GM23338 (cell line): ENCODE measurements at regions not wholly inside any gene's neighbourhood (a gene's known extent, or its start where the extent isn't known, plus 50 kb on each side); places are given as distances from the start of the nearest gene placed in this dataset.

Experiments used
- ATAC-seq: fragments of 200-7000 bp; cut with Tn5 transposase; 3 replicates; pipeline ENCODE4 v1.9.1; 2020
- DNase-seq: peaks from one replicate; pipeline ENCODE4 v3.0.0-alpha.2; 2015; ENCODE audit warnings: low spot score
- H2AFZ ChIP-seq: fragments of 200-600 bp; sonication (generic); 2 replicates; pipeline ENCODE4 v1.8.0; 2016; ENCODE audit warnings: antibody characterized with exemption, mild to moderate bottlenecking, moderate library complexity
- H3F3A ChIP-seq: fragments of 200-600 bp; sonication (generic); replicated peaks from 2 replicates; pipeline ENCODE4 v1.8.0; 2017; ENCODE audit warnings: antibody characterized with exemption, mixed run types, low read depth
- H3K27ac ChIP-seq: fragments of 200-600 bp; sonication (generic); 2 replicates; pipeline ENCODE4 v1.6.1; 2016; ENCODE audit warnings: low read depth
- H3K27me3 ChIP-seq: fragments of 200-600 bp; sonication (generic); 2 replicates; pipeline ENCODE4 v1.8.0; 2016; ENCODE audit warnings: mild to moderate bottlenecking, mixed run types, moderate library complexity; ENCODE audit not compliant: insufficient read depth
- H3K36me3 ChIP-seq: fragments of 200-600 bp; sonication (generic); 2 replicates; pipeline ENCODE4 v1.8.0; 2016; ENCODE audit warnings: mild to moderate bottlenecking; ENCODE audit not compliant: insufficient read depth
- H3K4me1 ChIP-seq: fragments of 200-600 bp; sonication (generic); 2 replicates; pipeline ENCODE4 v1.8.0; 2016; ENCODE audit warnings: mild to moderate bottlenecking, moderate library complexity; ENCODE audit not compliant: insufficient read depth
- H3K4me2 ChIP-seq: fragments of 200-600 bp; sonication (generic); 2 replicates; pipeline ENCODE4 v1.7.1; 2017; ENCODE audit warnings: mixed run types
- H3K4me3 ChIP-seq: fragments of 200-600 bp; sonication (generic); 2 replicates; pipeline ENCODE4 v1.6.1; 2016; ENCODE audit warnings: mixed run types
- H3K79me2 ChIP-seq: fragments of 200-600 bp; sonication (generic); replicated peaks from 2 replicates; pipeline ENCODE4 v1.8.0; 2017; ENCODE audit warnings: mild to moderate bottlenecking; ENCODE audit not compliant: insufficient read depth
- H3K9me2 ChIP-seq: fragments of 200-600 bp; sonication (generic); 2 replicates; pipeline ENCODE4 v1.8.0; 2017; ENCODE audit not compliant: insufficient read depth
- H4K20me1 ChIP-seq: fragments of 200-600 bp; sonication (generic); replicated peaks from 2 replicates; pipeline ENCODE4 v1.8.0; 2017; ENCODE audit warnings: mild to moderate bottlenecking; ENCODE audit not compliant: insufficient read depth
- H3K27ac Mint-ChIP-seq: 2 replicates; pipeline ENCODE4 v1.8.0; 2020; ENCODE audit warnings: inconsistent platforms, mild to moderate bottlenecking, moderate library complexity, mixed read lengths
- H3K27me3 Mint-ChIP-seq: 3 replicates; pipeline ENCODE4 v1.8.0; 2022; ENCODE audit warnings: low read depth, mild to moderate bottlenecking, moderate library complexity, mixed read lengths, inconsistent platforms; ENCODE audit not compliant: insufficient read depth, poor library complexity
- H3K36me3 Mint-ChIP-seq: 3 replicates; pipeline ENCODE4 v1.8.0; 2021; ENCODE audit warnings: low read depth, mild to moderate bottlenecking, inconsistent platforms, moderate library complexity, mixed read lengths
- H3K4me1 Mint-ChIP-seq: 3 replicates; pipeline ENCODE4 v1.8.0; 2020; ENCODE audit warnings: mild to moderate bottlenecking, inconsistent platforms, mixed read lengths
- H3K4me3 Mint-ChIP-seq: 3 replicates; pipeline ENCODE4 v1.8.0; 2021; ENCODE audit warnings: moderate library complexity, mild to moderate bottlenecking, inconsistent platforms, mixed read lengths
- H3K9me3 Mint-ChIP-seq: 3 replicates; pipeline ENCODE4 v1.8.0; 2020; ENCODE audit warnings: moderate library complexity, mild to moderate bottlenecking, inconsistent platforms, mixed read lengths
- CREB1 ChIP-seq: fragments of 250-450 bp; sonication (Bioruptor Pico); IDR thresholded peaks from 2 replicates; pipeline ENCODE4 v1.5.0; 2020; ENCODE audit warnings: low read depth, mild to moderate bottlenecking, moderate library complexity
- EZH2phosphoT487 ChIP-seq: fragments of 200-600 bp; sonication (generic); IDR thresholded peaks from one replicate; pipeline ENCODE4 v1.8.1; 2018; ENCODE audit warnings: antibody characterized with exemption; ENCODE audit not compliant: unreplicated experiment
- JUNB ChIP-seq: IDR thresholded peaks from one replicate; pipeline ENCODE4 v1.6.1; 2016; ENCODE audit warnings: antibody characterized with exemption; ENCODE audit not compliant: unreplicated experiment
- NANOG ChIP-seq: IDR thresholded peaks from 2 replicates; pipeline ENCODE4 v1.6.1; 2016; ENCODE audit warnings: antibody characterized with exemption, borderline replicate concordance
- POLR2AphosphoS5 ChIP-seq: IDR thresholded peaks from 2 replicates; pipeline ENCODE4 v1.6.1; 2016; ENCODE audit warnings: antibody characterized with exemption, low read depth
- STAT1 ChIP-seq: IDR thresholded peaks from one replicate; pipeline ENCODE4 v1.6.1; 2016; ENCODE audit warnings: antibody characterized with exemption; ENCODE audit not compliant: unreplicated experiment
- ZNF114 ChIP-seq: fragments of 250-450 bp; sonication (Bioruptor Pico); IDR thresholded peaks from 2 replicates; pipeline ENCODE4 v1.5.0; 2020; ENCODE audit warnings: mild to moderate bottlenecking, moderate library complexity
- TF ChIP-seq, protein P1 (sequence below), 2 experiments: fragments of 200-600 bp in 1 of 2; sonication (generic) in 1 of 2; conservative IDR thresholded peaks; 2 replicates each; pipeline versions ENCODE4 v1.5.1 to v1.6.1; 2016 to 2017; ENCODE audit warnings: antibody characterized with exemption in 2 of 2, low read depth in 2 of 2, mild to moderate bottlenecking in 2 of 2, moderate library complexity in 1 of 2
- TF ChIP-seq, protein P2 (sequence below): IDR thresholded peaks from 2 replicates; pipeline ENCODE4 v1.6.1; 2016; ENCODE audit warnings: antibody characterized with exemption
- TF ChIP-seq, protein P3 (sequence below): IDR thresholded peaks from one replicate; pipeline ENCODE4 v1.6.1; 2018; ENCODE audit warnings: antibody characterized with exemption; ENCODE audit not compliant: unreplicated experiment
- TF ChIP-seq, protein P4 (sequence below): fragments of 250-450 bp; sonication (Bioruptor Pico); IDR thresholded peaks from 2 replicates; pipeline ENCODE4 v1.5.0; 2020; ENCODE audit warnings: mild to moderate bottlenecking, moderate library complexity

DNA sequence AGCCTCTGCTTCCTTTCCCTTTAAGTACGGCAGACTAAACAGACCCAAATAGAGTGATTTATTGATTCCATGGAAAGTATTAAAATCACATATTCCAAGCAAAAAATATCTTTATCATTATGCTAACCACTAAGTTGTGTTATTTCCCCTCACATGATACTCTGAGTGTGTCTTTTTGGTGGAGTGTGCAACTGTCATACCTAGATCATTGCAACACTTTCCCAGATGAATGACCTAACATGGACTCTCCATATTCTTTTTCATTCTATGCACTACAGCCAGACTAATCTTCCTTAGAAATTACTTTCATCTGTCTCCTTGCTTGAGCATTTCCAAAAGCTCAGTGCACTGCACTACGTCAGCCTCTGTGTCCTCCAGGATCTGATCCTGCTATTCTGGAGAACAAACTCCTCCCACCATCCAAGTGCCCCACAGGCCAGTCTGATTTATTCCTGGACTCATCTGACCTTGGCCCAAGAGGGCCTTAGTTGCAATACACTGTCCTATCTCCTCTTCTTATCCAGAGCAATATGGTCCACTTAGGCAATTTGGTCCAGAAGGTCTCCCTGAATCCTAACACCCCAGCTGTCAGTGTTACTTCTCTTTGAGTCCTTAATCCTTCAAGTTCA is 263.3 kb upstream of the KLF6 start:
- ATAC-seq (no peak), DNase-seq (no peak)
- no peak overlapping the region for H2AFZ ChIP-seq
- no peak overlapping the region for H3K4me3 ChIP-seq
- no peaks in the 10 kb centered on the region for H3K4me1 ChIP-seq
- Mint-ChIP-seq H3K4me1 (no peaks in the 10 kb centered on the region), H3K4me3 (no peak overlapping the region), H3K9me3 (no peaks in the 10 kb centered on the region), H3K36me3 (no peaks in the 10 kb centered on the region), H3K27ac (no peak overlapping the region), H3K27me3 (no peaks in the 10 kb centered on the region)
- H3K27me3 ChIP-seq: no peaks in the 10 kb centered on the region
- no peaks in the 10 kb centered on the region for H3K79me2 ChIP-seq
- H3K4me2 ChIP-seq: no peak overlapping the region
- no peaks in the 10 kb centered on the region for H3K36me3 ChIP-seq
- no peak for TF ChIP-seq STAT1
- TF ChIP-seq POLR2AphosphoS5: no peak
- TF ChIP-seq NANOG: no peak
- TF ChIP-seq, protein P1, sequence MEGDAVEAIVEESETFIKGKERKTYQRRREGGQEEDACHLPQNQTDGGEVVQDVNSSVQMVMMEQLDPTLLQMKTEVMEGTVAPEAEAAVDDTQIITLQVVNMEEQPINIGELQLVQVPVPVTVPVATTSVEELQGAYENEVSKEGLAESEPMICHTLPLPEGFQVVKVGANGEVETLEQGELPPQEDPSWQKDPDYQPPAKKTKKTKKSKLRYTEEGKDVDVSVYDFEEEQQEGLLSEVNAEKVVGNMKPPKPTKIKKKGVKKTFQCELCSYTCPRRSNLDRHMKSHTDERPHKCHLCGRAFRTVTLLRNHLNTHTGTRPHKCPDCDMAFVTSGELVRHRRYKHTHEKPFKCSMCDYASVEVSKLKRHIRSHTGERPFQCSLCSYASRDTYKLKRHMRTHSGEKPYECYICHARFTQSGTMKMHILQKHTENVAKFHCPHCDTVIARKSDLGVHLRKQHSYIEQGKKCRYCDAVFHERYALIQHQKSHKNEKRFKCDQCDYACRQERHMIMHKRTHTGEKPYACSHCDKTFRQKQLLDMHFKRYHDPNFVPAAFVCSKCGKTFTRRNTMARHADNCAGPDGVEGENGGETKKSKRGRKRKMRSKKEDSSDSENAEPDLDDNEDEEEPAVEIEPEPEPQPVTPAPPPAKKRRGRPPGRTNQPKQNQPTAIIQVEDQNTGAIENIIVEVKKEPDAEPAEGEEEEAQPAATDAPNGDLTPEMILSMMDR (conservative IDR thresholded peaks at IDR 0.05; ENCODE audit: low read depth in 2 of 2): no peak
- no peak for TF ChIP-seq CREB1 (CRISPR knock-in tag)
- TF ChIP-seq, protein P2, sequence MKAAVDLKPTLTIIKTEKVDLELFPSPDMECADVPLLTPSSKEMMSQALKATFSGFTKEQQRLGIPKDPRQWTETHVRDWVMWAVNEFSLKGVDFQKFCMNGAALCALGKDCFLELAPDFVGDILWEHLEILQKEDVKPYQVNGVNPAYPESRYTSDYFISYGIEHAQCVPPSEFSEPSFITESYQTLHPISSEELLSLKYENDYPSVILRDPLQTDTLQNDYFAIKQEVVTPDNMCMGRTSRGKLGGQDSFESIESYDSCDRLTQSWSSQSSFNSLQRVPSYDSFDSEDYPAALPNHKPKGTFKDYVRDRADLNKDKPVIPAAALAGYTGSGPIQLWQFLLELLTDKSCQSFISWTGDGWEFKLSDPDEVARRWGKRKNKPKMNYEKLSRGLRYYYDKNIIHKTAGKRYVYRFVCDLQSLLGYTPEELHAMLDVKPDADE: no peak
- TF ChIP-seq, protein P3, sequence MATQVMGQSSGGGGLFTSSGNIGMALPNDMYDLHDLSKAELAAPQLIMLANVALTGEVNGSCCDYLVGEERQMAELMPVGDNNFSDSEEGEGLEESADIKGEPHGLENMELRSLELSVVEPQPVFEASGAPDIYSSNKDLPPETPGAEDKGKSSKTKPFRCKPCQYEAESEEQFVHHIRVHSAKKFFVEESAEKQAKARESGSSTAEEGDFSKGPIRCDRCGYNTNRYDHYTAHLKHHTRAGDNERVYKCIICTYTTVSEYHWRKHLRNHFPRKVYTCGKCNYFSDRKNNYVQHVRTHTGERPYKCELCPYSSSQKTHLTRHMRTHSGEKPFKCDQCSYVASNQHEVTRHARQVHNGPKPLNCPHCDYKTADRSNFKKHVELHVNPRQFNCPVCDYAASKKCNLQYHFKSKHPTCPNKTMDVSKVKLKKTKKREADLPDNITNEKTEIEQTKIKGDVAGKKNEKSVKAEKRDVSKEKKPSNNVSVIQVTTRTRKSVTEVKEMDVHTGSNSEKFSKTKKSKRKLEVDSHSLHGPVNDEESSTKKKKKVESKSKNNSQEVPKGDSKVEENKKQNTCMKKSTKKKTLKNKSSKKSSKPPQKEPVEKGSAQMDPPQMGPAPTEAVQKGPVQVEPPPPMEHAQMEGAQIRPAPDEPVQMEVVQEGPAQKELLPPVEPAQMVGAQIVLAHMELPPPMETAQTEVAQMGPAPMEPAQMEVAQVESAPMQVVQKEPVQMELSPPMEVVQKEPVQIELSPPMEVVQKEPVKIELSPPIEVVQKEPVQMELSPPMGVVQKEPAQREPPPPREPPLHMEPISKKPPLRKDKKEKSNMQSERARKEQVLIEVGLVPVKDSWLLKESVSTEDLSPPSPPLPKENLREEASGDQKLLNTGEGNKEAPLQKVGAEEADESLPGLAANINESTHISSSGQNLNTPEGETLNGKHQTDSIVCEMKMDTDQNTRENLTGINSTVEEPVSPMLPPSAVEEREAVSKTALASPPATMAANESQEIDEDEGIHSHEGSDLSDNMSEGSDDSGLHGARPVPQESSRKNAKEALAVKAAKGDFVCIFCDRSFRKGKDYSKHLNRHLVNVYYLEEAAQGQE: no peak
- TF ChIP-seq JUNB: no peak
- TF ChIP-seq, protein P4, sequence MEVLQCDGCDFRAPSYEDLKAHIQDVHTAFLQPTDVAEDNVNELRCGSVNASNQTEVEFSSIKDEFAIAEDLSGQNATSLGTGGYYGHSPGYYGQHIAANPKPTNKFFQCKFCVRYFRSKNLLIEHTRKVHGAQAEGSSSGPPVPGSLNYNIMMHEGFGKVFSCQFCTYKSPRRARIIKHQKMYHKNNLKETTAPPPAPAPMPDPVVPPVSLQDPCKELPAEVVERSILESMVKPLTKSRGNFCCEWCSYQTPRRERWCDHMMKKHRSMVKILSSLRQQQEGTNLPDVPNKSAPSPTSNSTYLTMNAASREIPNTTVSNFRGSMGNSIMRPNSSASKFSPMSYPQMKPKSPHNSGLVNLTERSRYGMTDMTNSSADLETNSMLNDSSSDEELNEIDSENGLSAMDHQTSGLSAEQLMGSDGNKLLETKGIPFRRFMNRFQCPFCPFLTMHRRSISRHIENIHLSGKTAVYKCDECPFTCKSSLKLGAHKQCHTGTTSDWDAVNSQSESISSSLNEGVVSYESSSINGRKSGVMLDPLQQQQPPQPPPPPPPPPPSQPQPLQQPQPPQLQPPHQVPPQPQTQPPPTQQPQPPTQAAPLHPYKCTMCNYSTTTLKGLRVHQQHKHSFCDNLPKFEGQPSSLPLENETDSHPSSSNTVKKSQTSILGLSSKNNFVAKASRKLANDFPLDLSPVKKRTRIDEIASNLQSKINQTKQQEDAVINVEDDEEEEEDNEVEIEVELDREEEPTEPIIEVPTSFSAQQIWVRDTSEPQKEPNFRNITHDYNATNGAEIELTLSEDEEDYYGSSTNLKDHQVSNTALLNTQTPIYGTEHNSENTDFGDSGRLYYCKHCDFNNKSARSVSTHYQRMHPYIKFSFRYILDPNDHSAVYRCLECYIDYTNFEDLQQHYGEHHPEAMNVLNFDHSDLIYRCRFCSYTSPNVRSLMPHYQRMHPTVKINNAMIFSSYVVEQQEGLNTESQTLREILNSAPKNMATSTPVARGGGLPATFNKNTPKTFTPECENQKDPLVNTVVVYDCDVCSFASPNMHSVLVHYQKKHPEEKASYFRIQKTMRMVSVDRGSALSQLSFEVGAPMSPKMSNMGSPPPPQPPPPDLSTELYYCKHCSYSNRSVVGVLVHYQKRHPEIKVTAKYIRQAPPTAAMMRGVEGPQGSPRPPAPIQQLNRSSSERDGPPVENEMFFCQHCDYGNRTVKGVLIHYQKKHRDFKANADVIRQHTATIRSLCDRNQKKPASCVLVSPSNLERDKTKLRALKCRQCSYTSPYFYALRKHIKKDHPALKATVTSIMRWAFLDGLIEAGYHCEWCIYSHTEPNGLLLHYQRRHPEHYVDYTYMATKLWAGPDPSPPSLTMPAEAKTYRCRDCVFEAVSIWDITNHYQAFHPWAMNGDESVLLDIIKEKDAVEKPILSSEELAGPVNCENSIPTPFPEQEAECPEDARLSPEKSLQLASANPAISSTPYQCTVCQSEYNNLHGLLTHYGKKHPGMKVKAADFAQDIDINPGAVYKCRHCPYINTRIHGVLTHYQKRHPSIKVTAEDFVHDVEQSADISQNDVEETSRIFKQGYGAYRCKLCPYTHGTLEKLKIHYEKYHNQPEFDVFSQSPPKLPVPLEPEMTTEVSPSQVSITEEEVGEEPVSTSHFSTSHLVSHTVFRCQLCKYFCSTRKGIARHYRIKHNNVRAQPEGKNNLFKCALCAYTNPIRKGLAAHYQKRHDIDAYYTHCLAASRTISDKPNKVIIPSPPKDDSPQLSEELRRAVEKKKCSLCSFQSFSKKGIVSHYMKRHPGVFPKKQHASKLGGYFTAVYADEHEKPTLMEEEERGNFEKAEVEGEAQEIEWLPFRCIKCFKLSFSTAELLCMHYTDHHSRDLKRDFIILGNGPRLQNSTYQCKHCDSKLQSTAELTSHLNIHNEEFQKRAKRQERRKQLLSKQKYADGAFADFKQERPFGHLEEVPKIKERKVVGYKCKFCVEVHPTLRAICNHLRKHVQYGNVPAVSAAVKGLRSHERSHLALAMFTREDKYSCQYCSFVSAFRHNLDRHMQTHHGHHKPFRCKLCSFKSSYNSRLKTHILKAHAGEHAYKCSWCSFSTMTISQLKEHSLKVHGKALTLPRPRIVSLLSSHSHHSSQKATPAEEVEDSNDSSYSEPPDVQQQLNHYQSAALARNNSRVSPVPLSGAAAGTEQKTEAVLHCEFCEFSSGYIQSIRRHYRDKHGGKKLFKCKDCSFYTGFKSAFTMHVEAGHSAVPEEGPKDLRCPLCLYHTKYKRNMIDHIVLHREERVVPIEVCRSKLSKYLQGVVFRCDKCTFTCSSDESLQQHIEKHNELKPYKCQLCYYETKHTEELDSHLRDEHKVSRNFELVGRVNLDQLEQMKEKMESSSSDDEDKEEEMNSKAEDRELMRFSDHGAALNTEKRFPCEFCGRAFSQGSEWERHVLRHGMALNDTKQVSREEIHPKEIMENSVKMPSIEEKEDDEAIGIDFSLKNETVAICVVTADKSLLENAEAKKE (CRISPR knock-in tag): no peak
- no peak for TF ChIP-seq ZNF114 (CRISPR knock-in tag)
- no peak for TF ChIP-seq EZH2phosphoT487
- H3F3A ChIP-seq: no peaks in the 10 kb centered on the region
- no peak overlapping the region for H3K27ac ChIP-seq
- no peaks in the 10 kb centered on the region for H4K20me1 ChIP-seq
- H3K9me2 ChIP-seq: 0 out of 2 replicates have a peak, but pooled peaks cover 11% of the 10 kb centered on the region
